AG20443 (cell line): ENCODE measurements at regions not wholly inside any gene's neighbourhood (a gene's known extent, or its start where the extent isn't known, plus 50 kb on each side); places are given as distances from the start of the nearest gene placed in this dataset.

Experiments used
- DNase-seq: peaks from one replicate; pipeline ENCODE4 v3.0.0; 2012; ENCODE audit warnings: low spot score, mixed read lengths

- no peak for DNase-seq
These were observed 421.9 kb downstream of the LPIN1 start for GRCh38 chr2:12168354-12168753.

GRCh38 chr2:12168791-12169388 lies 422.5 kb downstream of the LPIN1 start:
- DNase-seq, result peak; percentile 72

- peak; percentile 86 for DNase-seq
These were observed 423.3 kb downstream of the LPIN1 start for GRCh38 chr2:12169721-12170120.

DNA sequence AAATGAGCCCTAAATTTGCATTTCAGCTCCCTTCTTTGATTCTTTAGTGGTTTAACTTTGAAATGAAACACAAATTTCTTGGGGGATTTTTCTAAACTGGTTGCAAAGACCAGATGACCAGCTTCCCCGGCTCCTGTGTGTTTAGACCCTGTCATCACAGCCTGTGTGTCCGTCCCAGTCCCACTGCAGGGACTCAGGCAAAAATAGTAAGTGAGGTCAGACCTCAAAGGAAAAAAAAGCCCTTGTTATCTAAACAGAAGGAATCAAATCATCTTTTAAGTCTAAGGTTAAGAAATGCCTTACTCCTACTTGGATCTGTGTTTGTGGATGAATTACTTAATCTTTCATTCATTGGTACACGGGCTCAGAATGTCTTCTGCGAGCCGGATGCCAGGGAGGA lies 423.7 kb downstream of the LPIN1 start:
- peak; percentile 22 for DNase-seq

DNA sequence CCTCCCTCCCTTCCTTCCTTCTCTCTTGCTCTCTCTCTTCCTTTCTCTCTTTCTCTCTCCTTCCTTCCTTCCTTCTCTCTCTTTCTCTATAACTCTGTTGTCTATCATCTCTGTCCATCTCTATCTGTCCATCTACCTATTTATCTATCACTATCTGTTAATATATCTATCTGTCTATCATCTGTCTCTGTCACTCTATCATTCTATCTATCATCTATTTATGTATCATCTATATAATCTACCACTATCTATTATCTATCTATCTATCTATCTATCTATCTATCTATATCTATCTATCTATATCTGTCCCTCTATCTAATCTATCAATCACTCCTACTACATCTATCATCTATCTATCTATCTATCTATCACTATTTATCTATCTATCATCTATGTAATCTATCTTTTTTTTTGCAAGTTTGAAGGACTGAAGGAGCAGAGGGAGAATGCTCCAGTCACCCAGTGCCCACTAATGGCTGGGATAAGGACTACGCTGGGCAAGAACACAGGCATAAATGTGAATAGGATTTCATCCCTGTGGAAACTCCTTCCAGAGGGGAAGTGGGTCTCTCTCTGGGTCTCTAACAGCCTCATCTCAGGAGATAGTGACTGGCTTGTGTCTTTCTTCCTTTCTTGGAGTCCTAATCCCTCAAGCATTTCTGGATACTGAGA lies 427.0 kb downstream of the LPIN1 start:
- DNase-seq, result no peak

DNA sequence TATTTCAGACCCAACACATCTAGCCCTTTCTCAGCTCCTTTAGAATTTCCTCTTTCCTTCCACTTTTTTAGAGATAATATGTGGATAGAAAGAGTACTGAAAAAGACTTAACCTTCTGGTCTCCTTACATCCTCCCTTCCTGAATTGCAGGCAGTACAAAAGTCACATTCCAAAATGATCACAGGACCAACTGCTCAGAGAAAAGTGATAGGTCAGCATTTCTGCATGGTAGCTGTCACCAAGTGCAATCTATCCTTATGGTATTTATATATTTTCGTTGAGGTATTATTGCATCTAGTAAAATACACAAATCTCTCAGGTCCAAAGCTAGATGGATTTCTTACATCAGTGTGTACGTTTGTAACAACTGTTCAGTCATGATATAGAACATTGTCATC lies 427.5 kb downstream of the LPIN1 start:
- DNase-seq, result no peak

DNA sequence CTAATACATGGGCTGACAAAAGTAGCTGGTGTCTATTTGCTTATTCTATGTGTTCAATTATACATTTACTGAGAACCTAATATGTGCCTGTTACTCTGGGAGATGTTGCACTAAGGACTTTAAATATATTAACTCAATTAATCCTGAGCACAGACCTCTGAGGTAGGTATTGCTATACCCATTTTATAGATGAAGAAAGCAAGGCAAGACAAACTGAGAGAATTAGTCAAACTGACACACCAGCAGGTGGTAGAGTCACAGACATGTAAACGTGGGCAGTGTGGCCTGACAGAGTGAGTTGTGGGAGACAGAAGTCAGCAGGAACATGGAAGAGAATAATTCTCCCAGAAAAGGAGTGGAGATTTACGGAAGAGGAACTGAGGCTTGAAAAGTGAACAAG lies 428.9 kb downstream of the LPIN1 start:
- DNase-seq, result no peak

DNA sequence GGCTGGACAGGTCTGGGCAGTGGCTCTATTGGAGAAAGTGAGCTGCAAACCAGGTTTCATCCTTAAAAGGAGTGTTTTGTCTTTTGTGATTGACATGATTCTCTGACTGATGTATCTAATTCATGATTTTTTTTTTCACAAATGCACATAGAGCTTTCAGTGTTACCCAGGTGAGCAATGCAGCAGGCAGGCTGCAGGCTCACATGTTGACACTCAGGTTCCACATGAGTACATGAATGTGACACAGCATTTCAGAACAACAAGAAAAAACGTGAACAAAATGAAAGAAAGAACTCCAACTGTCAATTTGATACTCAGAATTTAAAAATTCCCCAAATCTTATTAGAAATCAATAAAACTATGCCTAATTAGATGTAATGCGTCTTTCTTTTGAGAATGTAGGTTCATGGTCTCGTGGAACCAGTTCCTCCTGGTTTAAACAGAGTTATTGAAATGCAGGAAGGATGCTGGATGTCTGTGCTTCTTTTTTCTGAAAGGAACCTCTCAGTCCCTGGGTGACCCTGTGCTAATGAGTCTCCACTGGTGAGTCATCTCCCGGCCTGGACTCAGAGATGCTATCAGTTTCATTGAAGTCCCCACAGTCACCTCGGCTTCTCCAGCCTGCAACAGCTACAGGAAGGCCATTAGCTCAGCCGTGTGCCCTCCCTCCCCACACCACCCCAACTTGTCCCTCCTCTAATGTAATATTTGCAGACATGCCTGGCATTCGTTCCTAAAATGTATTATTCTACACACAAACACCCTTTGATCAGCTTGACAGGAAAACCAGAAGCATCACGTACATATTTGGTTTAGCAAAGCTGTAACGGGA lies 430.4 kb downstream of the LPIN1 start:
- peak; percentile 76 for DNase-seq

DNA sequence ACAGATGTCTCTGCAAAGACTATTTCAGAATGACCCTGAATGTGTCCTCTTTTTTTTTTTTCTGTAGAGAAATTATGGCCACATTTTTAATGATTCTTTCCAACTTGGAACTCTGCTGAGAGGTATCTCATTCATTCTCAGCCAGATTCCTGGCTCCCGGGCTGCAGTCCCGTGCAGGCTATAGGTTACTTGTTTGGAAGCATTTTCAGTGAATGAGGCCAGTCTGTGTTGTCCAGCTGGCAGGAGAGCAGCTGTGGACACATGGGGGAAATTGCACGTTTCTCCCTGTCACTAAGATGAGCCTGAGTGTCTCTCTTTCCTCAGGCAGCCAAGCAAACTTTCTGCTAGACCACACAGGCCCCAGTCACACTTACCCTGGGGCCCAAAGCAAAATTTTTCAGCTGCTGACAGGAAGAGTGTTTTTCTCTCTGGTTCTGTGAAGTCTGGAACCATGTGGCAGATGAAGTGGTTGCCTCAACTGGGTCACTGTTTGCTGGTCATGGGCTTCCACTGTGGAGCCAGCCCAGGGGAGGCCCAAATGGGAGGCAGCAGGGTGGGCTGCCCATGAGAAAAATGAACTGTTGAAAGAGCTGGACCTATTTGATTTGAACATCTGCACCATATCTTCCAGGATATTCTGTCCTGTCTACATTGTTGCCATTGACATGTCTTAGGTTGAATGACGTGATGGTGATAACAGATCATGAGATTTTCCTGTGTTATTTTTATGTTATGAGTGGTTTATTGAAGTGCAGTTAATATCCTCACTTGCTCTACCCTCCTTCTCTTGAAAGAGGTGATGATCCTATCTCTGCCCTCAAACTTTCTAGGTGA lies 431.2 kb downstream of the LPIN1 start:
- DNase-seq, result peak; percentile 56

- DNase-seq, result no peak
These were observed 432.1 kb downstream of the LPIN1 start for GRCh38 chr2:12178289-12179080.

DNA sequence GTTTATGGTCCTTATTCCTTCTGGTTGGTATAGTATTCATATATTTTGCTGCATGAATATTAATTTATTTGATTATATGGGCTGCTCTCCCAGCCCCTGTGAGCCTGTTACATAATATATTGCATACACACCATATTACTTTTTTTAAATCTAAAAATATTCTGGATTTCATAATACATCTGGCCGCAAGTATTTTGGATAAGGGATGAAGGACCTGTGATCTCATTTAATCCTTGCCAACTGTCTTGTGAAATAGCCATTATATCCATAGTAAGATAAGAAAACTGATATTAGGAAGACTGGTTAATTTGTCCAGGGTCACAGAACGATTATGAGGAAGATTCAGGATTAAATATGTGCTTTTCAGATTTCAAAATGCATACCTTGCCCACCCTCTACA lies 433.6 kb downstream of the LPIN1 start:
- no peak for DNase-seq

GRCh38 chr2:12183032-12183645 lies 436.7 kb downstream of the LPIN1 start:
- no peak for DNase-seq

DNA sequence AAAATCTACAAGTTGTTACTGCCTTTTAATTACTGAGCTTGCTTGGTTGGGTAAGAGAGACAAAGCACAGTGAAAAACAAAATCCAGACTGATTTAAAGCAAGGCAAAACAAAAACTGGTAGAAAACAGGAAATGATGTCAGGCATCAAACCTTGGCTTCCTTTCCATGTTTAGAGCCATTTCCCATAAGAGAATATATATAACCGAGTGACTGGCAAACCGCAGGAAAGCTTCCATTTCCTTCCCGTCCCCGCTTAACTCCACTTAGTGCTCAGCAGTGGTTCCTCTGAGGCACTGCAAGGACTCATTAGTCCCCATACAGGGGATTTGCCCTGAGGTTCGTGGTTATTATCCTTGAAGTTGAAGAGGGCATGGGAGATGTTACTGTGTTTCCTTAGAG lies 446.3 kb downstream of the LPIN1 start:
- no peak for DNase-seq

DNA sequence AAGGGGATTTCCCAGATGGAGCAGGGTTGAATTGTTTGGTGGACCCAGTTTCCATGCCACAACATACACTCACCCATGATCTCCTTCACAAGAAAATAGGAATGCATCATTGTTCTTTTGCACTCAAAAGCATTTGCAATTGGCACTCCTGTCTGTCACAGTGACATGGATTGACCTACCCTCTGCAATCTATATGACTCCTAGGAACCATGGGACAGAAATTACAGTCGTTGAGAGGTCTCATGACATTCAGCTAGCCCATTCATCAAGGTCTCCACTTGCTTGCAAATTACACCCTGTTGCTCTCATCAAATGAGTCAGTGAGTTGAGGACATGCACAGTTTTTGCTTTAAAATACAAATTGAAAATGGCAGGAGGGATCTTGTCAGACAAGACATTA lies 448.5 kb downstream of the LPIN1 start:
- no peak for DNase-seq

GRCh38 chr2:12196495-12196894 lies 450.1 kb downstream of the LPIN1 start:
- no peak for DNase-seq

DNA sequence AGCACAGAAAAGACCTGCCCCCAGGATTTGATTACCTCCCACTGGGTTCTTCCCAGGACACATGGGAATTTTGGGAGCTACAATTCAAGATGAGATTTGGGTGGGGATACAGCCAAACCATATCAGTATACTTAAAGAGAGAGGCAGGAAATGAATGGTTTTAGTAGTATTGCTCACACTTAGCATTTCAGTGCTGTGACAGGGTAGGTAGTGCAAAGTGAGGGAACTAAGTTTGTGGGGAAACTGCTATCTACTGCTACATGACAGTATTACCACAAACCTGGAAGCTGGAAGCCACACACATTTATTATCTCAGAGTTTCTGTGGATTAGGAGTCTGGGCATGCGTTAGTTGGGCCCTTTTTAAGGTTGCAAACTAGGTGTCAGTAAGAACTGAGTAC lies 450.7 kb downstream of the LPIN1 start:
- no peak for DNase-seq

DNA sequence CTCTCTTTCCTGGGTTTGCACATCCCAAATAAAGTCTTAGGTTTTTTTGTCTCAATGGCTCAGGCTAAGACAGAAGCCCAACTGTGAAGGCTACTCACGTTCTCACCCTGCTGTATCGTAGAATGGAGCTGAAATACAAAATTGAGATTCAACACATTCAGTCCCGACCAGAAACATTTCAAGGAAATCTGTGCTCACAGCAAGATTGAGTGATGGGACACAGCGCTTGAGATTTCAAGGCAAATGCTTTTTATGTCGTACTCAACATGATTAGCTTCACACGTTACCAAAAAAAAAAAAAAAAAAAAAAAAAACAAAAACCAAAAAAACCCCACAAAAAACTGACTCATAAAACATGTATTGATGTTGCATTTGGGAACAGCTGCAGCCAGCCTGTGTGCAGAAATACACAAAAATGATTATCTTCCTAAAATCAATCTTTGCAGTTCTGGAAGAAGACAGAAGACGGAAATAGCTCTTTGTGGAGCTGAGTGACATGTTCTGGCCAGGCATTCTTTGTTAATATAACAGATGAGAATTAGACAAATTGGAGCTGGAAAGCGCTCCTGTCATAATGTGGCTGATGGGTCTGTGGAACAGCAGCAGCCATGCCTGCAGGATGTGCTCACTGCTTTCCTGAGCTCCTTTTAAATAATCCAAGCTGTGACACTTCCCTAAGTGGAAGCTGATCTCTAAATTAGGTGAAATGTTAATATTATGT lies 453.2 kb downstream of the LPIN1 start:
- no peak for DNase-seq

GRCh38 chr2:12201369-12201768 lies 454.9 kb downstream of the LPIN1 start:
- no peak for DNase-seq

- peak; percentile 38 for DNase-seq
These were observed 456.1 kb downstream of the LPIN1 start for GRCh38 chr2:12202313-12203075.

DNA sequence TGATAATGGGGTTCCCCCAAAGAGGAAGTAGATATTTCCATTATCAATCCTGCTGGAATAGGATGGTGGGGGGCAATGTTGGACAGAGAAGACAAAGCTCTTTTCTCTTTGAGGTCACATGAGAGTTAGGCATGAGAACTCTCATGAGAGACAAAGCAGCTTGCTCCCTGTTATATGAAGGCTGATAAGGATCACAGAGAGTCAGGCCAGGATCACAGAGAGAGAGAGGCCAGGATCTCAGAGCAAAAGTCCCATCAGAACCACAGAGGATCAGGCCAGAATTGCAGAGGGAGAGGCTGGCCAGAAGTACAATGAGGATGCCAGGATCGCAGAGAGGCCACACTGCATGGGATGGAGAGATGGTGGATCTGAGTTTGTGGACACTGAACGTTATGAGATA lies 457.1 kb downstream of the LPIN1 start:
- no peak for DNase-seq
